Cardiac septum (tissue), 1 donor: ENCODE measurements at regions not wholly inside any gene's neighbourhood (a gene's known extent, or its start where the extent isn't known, plus 50 kb on each side); places are given as distances from the start of the nearest gene placed in this dataset.

Source experiments
- DNase-seq: peaks from one replicate; pipeline ENCODE4 v3.0.0-alpha.2; 2020; ENCODE audit warnings: low spot score
- intact Hi-C: fragments of 100-400 bp; cut with DNase I; formaldehyde crosslinking; loops from one replicate; pipeline ENCODE4 v1.14.0; 2022
- donor health status: DM: no; HTN: no; CAD: no.

DNA sequence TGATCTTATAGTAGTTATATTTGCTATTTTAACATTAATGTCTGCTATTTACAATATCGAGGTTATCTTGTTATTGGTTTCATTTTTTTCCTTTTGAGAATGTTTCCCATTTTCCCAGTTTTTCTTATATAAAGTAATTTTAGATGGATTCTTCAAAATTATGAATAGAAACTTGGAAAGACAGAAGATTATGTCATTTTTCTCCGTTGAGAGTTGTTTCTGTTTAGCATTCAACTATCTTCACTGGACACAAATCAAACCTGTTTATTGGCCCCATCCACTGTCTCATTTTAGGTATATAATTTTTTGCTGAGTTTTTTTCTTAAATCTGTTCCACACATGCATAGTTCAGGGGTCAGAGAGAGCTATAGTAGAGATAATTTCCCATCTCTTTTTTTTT, 1430.9 kb upstream of the MIR17HG start:
- DNase-seq, result no peak
- intact Hi-C loops, result no loop called here

DNA sequence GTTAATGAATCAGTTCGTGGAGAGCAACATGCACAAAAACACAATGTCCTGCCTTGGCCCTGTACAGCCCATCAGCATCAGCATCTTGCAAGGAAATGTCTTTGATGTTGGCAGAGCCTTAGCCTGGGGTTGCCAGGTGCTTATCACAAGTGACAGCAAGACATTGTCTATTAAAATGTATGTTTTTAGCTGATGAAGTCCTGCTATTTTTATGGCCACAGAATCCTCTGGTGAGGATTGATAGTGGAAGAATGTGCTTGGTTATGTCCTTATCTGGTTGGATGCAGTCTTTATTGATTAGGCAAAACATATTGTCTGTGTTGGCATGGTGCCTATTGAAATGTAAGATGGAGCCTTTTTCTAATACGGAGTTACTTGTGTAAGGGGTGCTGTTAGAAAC, 1427.0 kb upstream of the MIR17HG start:
- DNase-seq, result no peak
- intact Hi-C loops, result no loop called here

DNA sequence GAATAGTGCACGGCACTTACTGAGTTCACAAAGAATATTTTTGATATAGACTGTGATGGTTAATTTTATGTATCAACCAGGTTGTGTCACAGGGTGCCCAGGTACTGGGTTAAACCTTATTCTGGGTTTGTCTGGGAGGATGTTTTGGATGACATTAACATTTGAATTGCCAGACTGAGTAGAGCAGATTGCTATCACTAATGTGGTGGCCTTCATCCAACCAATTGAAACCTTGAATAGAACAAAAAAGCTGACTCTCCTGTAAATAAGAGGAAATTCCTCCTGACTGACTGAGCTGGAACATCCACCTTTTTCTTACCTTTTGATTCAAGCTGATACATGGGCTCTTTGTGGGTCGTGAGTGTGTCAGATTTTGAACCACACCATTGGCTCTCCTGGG, 1424.4 kb upstream of the MIR17HG start:
- intact Hi-C loops, result no loop called here

DNA sequence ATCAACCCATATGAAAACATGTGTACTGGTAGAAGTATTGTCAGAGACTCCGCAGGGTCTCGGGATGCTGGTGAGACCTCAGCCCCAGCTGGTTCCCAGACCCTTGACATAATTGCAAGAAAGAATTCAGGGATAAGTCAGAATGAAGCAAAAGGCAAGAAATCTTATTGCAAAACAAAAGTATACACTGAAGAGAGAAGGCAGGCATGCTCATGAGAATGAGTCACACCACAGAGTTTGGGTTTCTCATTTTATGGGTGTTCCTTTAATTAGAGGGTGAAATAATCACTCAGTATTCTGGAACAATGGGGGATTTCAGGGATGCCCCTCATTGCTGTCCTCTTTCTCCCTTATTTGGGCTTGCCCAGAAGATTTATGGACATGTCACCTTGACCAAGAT, 1423.8 kb upstream of the MIR17HG start:
- intact Hi-C loops, result no loop called here
- DNase-seq, result no peak

More for the DNA sequence above, 1424.4 kb upstream of the MIR17HG start:
- no peak for DNase-seq

DNA sequence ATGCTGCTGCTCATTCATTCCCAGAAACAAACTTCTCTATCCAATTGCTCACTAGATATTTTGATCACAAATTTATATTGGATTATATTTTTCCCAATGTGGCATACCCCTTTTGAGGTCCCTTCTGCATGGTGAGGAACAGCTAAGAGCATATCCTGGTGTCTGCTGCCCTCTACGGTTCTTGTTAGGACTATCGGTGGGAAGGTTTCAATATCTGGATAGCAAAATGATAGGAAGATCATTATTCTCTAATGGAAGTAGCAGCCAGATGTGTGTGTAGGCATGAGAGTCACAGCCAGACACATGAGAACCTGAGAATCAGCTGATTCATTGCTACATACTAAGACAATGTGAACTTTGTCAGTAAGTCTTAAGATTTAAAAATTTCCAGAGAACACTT, 1422.4 kb upstream of the MIR17HG start:
- DNase-seq, result no peak
- intact Hi-C loops, result no loop called here

DNA sequence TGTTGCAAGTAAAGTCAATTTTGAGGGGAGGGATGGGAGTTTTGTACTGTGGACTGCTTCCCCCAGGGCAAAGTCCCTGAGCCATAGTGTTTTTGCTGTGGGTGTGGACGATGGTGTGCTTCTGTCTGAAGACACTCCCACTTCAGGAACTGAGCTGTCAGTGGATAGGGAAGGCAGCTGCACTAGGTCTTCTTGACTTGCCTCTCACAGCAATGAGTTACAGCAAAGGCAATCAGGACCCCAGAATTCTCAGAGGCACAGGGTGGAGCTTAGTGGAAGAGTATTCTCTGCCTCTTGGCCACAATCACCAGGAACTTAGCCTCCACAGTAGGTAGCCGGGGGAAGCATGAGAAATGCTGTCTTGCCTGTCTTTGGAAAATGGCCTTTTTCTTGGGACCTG, 1416.6 kb upstream of the MIR17HG start:
- no peak for DNase-seq
- intact Hi-C loops, result no loop called here

DNA sequence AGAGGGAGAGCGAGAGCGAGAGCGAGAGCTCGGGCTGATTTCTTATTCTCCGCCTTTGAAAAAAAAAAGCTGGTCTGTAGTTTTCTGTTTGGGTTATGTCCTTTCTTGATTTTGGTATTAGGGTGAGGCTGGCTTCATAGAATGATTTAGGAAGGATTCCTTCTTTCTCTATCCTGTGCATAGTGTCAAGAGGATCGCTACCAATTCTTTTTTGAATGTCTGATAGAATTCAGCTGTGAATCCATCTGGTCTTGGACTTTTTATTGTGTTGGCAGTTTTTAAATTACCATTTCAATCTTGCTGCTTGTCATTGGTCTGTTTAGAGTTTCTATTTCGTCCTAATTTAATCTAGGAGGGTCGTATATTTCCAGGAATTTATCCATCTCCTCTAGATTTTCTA, 1414.6 kb upstream of the MIR17HG start:
- DNase-seq, result no peak
- intact Hi-C loops, result no loop called here

DNA sequence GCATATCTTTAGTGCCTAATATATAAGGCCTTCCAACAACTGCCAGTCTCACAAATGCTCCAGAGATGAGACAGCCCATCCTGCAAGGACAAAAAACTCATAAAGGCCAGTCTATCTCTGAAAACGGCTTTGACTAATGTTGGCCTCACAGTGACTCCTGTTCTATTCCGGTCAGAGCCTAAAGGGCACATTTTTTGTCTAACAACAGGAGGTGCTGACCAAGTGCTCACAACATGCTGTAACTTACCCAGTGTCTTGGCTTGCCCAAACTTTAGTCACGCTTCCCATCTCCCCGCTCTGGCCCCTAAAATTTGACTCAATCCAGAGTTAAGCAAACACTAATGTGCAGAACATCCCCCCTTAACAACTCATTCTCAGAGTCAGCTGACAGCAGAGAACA, 1411.2 kb upstream of the MIR17HG start:
- intact Hi-C loops, result no loop called here
- no peak for DNase-seq

DNA sequence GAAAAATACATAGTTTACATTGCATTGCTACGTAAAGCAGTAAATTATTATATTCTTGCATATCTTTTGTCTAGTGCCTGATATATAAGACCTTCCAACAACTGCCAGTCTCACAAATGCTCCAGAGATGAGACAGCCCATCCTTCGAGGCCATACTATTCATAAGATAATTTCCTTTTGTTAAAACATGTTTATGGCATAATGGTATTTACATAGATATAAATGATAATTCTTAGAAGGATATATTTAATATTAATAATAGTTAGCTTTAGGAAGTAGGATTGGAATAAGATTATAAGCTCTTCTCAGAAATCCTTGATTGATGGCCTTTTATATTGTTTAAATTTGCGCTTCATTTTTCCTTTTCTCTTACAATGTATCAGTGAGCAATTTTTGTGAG, 1410.1 kb upstream of the MIR17HG start:
- no peak for DNase-seq
- intact Hi-C loops, result no loop called here

DNA sequence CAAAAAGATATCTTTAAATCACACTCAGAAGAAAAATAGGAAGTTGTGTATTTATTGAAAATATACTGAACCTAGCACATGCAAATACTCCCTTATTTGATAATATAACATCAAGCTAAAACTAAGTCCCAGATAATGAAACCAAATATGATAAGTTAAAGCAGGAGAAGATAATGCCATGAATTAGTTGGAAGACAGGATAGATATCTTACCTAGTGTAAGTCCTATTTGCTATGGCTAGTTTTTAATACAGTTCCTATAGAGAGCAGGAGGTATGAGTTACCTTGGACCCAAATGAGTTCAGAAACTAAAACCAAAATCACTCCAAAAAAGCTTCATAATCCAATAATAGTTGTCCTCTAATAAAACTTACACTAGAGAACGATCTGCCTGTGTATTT, 1407.1 kb upstream of the MIR17HG start:
- DNase-seq, result no peak
- intact Hi-C loops, result no loop called here

DNA sequence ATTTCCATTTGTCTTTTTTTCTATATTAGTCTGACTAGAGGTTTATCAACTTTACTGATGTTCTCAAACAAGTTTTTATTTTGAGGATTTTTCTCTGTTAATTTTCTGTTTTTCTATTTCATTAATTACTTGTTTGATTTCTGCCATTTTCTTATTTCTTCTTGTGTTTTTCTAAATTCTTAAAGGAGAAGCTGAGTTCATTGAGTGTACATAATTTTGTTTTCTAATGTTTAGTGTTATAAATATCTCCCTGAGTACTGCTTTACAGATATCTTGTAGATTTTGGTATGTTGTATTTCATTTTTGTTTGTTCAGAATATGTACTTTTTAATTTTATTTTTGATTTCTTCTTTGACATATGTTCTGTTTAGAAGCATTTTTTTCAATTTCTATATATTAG, 1404.3 kb upstream of the MIR17HG start:
- intact Hi-C loops, result no loop called here
- DNase-seq, result no peak

DNA sequence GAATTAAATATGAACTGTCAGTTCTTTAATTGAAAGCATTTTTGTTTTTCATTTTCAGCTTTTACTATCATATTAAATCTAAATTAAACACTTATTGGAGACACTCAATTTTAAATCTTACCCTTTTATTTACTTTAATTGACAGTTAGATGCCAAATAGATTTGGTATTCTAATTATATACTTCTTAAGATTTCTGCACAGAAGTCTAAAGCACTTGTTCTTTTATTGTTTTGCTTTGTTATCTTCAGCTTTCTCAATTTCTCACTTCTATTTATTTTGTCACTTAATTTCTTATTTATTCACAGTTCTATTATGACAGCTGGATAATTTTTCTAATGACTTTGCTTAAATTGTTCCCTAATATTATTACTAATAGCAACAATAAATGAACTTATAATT, 1397.3 kb upstream of the MIR17HG start:
- DNase-seq, result no peak
- intact Hi-C loops, result no loop called here

DNA sequence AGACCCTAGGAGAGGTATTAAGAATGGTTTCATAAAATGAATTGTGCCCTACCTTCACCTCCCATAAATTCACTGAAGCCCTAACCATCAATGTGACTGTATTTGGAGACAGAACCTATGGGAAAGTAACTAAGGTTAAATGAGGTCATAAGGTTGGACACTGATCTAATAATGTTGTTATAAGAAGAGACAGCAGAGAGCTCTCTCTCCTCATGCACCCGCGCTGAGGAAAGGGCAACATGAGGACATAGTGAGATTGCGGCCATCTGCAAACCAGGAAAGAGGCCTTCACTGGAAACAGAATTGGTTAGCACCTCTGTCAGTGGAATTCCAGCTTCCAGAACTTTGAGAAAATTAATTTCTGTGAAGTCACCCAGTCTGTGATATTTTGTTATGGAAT, 1396.1 kb upstream of the MIR17HG start:
- intact Hi-C loops, result no loop called here

DNA sequence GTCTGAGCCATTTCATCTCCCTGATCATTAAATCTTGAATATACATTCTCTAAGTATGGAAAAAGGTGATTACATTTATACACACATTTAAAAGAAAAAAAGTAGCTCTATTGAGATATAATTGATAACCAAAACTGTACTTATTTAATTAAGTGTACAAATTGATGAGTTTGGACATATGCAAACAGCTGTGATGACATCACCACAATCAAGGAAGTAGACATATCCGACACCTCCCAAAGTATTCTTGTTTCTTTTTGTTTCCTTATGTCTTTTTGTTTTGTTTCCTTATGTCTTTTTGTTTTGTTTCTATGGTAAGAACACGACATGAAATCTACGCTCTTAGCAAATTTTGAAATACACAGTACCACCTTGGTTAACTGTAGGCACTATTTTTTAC, 1393.9 kb upstream of the MIR17HG start:
- DNase-seq, result no peak
- intact Hi-C loops, result no loop called here

More for the DNA sequence above, 1396.1 kb upstream of the MIR17HG start:
- no peak for DNase-seq

DNA sequence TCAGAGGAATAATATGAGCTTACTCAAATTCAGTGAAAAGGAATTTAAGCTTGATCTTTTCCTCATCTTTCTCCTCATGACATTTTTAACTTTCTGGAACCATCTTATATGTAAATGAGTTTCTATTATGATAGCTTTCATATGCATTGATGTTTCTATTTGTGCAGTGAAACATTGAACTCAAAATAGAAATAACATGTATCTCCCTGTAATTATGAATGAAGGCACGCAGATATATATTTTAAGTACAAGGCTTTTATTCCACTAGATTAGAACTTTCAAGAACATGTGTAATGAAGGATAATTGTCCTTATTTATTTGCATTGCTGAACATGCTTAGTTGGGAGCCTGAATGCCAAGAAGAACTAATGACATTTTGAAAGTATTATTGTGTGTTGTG, 1391.7 kb upstream of the MIR17HG start:
- DNase-seq, result no peak
- intact Hi-C loops, result no loop called here

DNA sequence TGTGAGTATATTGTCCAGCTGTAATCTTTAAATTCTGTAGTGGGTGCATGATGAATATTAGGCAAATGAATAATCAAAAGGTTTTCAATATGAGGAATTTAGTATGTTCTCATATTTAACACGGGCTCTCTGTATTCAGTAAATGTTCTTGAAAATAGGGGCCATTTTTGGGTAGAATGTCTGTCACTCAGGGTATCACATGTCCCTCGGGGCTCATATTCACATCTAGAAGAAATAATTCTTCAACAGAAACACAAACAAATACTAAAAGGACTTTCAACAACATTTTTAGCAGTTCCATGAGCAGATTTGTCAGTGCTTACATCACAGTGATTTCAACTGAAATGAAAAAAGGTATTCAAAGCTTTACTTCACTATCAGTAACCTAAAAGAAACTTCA, 1388.4 kb upstream of the MIR17HG start:
- intact Hi-C loops, result no loop called here
- DNase-seq, result no peak

DNA sequence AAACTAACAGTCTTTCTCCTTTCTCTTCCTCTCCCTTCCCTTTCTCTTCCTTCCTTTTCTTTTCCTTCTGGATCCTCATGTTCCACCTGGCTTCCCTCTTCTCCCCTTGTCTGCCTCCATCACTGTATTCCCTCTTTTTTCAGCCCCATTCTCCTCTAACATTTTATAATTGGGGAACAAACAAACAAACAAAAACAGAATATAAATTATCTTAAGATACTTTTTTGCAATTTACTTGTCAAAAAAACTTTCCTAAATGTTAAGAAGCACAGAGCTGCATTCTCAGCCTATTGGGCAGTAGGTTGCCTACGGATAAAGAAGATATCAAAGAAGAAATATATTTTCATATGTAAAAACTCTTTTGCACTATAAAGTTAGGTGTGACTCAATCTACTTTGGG, 1382.2 kb upstream of the MIR17HG start:
- intact Hi-C loops, result no loop called here

DNA sequence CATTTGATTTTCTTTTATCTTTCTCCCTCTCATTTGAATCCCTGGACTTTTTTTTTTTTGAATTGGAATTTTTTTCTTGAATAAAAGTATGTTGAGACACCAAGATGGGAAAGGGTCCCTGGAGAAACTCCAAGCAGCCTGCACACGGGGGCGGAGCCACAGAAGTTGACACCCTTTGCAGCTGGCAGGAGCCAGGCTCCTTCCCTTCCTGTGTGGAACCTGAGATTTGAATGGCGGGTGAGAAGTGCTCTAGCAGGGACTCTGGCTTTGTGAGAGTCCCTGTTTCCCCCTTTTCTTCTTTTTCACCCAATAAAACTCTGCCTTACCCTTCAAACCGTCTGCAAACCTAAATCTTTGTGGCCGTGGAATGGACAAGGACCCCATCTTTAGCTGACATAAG, 1381.0 kb upstream of the MIR17HG start:
- no peak for DNase-seq
- intact Hi-C loops, result no loop called here

More for the DNA sequence above, 1382.2 kb upstream of the MIR17HG start:
- DNase-seq, result no peak

DNA sequence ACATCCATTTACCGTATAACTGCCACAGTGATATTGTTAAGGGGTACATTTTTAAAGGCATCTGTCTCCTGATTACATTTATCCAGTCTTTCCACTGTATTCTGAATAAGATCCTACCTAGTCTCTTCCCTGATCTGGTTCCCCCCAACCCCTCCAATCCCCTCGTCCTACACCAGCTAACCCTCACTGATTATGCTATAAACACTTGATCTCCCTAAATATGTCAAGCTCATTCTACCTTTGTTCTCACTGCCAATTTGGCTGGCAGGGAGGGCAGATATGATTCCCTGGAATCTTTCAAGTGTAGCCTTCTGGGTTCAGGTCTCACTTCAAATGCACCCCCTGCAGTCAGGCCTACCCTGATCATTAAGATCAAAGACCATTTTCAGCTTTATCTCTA, 1379.8 kb upstream of the MIR17HG start:
- DNase-seq, result no peak

DNA sequence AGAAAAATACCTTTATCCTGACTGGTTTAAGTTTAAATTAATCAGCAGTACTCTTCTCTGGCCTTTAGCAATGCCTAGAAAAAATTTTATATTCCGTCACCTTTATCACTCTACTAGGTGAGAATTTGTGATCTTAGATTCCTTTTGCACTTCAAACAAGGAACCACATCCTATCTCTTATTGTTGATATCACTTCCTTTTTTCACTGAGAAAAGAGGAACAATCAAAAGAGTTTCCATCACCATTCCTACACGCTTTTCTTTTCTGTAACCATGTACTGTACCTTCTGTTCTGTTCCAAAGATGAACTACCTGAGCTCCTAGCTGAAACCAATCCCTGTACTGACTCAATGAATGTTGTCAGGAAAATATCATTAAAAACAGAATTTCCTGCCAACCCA, 1379.0 kb upstream of the MIR17HG start:
- intact Hi-C loops, result no loop called here
- no peak for DNase-seq

More for the DNA sequence above, 1379.8 kb upstream of the MIR17HG start:
- intact Hi-C loops, result no loop called here

DNA sequence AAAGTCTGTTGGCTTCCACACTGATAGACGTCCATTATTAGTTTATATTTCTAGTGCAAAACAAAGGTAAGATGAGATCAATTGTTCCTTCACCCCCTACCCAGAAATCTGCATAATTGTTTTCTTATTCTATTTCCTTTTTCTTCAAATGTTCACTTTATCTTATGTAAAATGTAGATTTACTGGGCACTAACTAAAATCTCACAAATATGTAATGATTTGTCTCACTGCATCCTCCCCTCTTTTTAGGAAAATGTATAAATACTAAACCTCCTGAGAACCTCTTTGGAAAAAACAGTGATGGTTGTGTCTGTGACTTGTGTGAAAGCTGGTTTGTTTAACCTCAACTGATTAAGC, 1377.2 kb upstream of the MIR17HG start:
- no peak for DNase-seq
- intact Hi-C loops, result no loop called here

DNA sequence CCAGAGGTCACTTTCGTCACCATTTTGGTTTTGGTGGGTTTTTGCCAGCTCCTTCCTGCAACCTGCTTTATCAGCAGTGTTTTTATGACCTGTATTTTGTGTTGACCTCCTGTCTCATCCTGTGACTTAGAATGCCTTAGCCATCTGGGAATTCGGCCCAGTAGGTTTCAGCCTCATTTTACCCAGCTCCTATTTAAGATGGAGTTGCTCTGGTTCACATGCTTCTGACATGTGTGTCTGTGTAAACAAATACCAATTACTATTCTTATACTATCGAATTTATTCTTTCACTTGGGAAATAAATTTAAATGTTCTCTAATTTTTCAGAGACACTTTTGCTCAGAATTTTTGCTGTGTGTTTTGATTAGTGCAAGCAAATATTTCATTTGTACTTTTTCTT, 1370.3 kb upstream of the MIR17HG start:
- intact Hi-C loops, result no loop called here
- no peak for DNase-seq

DNA sequence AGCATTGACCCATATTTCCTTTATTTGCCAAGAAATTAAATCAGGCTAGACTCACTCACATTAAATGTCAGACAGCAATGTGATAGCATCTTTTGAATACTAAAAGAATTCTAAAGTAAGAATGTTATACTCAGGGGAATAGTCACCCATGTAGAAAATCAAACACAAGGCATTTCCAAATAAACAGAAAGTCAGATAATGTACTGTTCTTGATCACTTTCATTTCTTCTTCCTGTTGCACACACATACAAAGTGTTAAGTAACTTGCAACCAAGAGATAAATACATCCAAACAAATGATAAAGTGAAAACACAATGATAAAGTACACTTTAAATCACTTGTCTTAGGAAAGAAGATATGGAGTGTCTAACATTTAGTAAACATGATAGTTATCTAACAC, 1366.6 kb upstream of the MIR17HG start:
- intact Hi-C loops, result no loop called here
- no peak for DNase-seq
